ENCODE measurements at regions not wholly inside any gene's neighbourhood (a gene's known extent, or its start where the extent isn't known, plus 50 kb on each side); places are given as distances from the start of the nearest gene placed in this dataset.
"Not testable (repeated sequence)": the region's sequence is repeated elsewhere in the genome, so short reads cannot be mapped to it uniquely, and the experiment has no call there.

DNA sequence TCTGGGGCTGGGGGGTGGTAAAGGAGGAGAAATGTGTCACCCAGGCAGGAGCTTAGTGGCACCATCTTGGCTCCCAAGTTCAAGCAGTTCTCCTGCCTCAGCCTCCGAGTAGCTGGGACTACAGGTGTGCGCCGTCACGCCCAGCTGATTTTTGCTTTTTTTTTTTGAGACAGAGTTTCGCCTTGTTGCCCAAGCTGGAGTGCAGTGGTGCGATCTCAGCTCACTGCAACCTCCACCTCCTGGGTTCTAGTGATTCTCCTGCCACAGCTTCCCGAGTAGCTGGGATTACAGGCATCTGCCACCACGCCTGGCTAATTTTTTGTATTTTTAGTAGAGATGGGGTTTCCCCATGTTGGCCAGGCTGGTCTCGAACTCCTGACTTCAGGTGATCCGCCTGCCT is 82.1 kb upstream of the METTL9 start:
- DNase-seq: not testable (repeated sequence)

DNA sequence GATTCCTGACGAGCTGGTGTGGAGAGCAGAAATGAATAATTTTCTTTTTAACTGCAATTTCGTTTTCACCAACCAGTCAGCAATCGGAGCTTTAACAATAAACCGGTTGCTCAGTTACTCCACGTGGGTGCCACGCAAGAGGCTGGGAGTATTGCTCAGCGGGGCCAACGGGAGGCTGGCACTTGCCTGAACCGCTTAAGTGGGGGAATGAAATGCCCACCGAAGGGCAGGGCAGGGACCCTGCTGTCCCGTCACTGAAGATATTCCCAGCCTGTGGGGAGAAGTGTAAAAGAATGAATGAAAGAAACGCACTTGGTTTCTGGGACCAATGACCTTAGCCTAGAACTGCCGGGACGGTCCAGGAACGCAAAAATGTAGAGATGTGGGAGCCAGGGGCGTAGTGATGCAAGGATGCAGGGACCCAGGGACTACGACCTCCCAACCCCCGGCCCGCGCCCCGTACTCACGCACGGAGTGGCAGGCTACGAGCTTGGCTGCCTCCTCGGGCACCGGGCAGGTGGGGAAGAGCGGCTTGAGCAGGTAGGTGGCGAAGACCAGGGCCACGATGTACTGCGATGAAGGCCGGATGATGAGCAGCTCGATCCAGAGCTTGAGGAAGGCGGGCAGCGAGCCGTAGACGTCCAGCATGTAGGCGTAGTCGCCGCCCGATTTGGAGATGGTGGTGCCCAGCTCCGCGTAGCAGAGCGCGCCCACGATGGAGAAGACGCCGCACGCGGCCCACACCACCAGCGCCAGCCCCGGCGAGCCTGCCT is 79.8 kb upstream of the METTL9 start:
- DNase-seq: not testable (repeated sequence)

DNA sequence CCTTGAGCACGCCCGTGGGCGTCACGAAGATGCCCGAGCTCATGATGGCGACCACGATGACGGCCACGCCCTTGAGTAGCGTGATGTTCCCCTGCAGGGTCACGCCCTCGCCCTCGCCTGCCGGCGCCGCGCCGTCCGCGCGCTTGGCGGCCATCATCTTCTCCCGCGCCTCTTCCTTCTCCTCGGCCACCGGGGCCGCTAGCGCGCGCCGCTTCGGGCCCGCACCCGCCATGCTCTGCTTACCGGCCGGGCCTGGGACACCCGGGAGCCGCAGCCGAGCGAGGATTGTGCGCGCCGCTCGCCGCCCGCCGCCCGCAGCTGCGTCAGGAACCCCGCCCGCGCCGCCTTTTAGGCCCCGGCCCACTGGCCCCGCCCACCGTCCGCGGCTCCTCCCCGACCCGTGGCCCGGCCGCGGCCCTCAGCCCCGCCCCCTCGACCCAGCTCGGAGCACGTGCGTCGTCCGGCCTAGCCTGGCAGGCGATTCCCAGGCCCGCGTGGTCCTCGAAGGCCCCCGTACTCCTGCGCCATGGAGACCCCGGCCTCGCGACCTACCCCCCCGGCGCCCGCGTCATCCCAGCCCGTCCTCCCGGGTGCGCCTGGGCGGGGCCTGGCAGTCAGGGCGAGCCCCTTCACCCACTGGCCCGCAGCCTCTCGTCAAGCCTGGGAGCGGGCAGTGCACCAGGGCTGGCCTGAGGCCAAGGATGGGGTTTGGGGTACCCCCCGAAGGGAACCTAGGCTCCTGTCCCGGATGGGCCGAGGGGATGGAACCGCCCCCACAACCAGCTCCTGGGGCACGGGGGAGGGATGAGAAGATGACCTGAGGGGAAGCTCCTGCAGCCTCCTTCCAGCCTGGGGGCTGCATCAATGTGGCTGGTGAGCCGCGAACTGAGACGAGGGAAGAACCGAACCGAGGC is 79.0 kb upstream of the METTL9 start:
- peak; percentile 40 for DNase-seq

DNA sequence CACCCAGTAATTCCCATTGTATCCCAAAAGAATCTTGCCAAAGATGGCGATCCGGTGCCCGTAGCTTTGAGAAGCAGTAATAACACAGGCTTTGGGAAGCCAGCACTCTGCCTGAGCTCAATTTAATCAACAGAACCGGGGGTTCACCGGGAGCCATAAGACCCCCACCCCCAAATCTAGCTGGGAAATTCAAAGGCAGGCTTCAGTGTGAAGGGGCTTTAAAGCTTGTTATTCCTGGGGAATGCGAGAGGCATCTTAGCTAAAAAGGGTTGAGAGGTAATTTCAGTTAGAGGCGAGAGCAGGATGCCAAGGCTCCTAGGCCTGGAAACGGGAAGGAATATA is 78.4 kb upstream of the METTL9 start:
- DNase-seq: not testable (repeated sequence)

DNA sequence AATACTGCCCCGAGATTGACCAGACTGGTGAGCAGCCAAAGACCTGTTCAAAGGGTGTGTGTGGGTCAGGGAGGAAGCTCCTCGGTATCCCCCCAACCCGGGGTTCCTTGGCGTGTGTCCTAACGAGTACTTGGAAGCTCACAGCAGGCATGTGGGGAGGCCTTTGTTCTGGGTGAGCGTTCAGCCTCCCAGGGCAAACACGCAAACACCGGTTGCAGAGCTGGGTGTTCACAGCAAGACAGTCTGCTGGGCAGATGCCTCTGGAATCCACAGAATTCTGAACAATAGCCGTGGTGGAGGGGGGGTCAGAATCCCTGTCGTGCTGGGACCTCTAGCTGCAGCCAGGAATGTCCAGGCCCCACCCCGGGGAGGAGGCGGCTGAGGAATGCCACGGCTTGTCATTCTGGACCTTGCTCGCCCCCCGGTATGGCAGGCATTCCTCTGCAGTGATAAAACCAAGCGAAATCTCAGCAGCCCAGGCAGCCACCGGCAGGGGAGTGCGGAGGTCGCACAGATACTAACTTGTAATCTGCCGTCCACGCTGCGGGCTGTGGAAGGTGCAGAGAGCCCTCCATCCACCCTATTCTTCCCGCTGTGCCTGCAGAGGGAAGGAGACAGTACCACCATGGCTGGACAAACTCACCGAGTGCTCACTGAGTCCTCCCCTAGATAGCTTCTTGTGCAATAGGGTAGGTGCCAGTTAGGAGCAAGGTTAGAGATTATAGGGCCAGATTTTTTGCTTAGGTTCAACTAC is 77.8 kb upstream of the METTL9 start:
- not testable (repeated sequence) for DNase-seq

DNA sequence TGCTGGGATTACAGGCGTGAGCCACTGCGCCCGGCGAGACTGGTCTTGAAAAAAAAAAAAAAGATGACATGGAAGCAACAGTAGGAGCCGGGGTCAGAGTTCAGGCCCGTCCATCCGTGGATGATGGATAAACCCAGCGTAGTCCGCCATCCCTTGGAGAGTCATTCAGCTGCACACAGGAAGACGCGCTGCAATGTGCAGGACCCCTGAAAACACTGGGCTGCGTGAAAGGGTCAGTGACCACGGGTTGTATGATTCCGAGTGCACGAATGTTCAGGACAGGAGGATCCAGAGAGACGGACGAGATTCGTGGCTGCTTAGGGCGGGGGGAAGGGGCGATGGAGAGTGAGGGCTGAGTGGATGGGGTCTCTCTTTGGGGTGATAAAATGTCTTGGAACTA is 76.5 kb upstream of the METTL9 start:
- DNase-seq: not testable (repeated sequence)

DNA sequence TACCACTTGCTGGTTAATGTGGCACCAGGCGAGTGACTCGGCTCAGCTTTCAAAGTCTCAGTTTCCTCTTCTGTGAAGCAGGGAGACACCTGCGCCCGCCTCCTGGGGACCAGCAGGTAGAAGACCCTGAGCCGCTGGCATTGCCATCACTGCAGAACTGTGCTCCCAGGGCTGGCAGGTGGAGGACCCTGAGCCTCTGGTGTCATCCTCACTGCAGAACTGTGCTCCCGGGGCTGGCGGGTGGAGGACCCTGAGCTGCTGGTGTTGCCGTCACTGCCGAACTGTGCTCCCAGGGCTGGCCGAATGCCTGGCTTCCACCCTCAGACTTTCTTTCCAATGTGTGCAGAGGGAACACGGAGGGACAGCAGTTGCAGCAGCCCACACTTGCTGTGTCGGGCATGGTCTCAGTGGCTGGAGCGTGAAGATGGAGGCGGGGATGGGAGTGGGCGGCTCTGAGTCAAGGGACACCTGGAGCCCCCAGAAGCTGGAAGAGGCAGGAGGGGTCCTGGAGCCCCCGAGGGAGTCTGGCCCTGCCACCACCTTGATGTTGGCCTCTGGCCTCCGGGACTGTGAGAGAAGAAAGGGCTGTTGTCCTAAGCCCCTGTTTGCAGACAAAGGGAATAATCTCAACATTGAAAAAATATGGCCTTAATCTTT is 75.8 kb upstream of the METTL9 start:
- no peak for DNase-seq

DNA sequence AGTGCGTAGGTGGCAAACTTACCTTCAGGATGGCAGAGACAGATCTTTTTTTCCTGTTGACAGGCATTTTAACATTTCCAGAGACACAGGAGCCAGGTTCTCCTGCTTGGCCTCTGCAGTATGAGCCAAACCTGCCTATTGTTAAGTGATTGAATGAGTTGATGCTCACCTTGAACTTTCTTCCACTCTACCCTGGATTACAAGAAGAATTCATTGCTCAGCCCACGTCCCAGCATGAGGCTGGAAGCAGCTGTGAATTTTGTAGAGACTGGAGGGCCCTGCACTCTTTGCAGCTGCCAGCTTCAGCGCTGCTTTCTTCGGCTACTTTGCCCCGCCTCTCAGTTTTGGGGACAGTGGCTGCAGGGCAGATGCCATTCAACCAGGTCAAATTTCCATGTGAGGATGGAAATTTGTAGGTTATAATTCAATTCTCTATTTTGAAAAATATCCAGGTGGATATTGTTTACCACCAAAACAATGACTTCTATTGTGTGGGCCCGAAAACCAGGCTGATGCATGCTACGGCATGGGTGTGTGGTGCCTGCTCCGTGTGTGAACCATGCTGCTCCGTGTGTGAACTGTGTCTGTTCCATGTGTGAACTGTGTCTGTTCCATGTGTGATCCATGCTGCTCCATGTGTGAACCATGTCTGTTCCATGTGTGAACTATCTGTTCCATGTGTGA is 75.2 kb upstream of the METTL9 start:
- DNase-seq: no peak

DNA sequence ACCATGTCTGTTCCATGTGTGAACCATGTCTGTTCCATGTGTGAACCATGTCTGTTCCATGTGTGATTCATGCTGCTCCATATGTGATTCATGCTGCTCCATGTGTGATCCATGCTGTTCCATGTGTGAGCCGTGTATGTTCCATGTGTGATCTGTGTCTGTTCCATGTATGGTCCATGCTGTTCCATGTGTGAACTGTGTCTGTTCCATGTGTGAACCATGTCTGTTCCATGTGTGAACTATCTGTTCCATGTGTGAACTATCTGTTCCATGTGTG is 74.7 kb upstream of the METTL9 start:
- not testable (repeated sequence) for DNase-seq

DNA sequence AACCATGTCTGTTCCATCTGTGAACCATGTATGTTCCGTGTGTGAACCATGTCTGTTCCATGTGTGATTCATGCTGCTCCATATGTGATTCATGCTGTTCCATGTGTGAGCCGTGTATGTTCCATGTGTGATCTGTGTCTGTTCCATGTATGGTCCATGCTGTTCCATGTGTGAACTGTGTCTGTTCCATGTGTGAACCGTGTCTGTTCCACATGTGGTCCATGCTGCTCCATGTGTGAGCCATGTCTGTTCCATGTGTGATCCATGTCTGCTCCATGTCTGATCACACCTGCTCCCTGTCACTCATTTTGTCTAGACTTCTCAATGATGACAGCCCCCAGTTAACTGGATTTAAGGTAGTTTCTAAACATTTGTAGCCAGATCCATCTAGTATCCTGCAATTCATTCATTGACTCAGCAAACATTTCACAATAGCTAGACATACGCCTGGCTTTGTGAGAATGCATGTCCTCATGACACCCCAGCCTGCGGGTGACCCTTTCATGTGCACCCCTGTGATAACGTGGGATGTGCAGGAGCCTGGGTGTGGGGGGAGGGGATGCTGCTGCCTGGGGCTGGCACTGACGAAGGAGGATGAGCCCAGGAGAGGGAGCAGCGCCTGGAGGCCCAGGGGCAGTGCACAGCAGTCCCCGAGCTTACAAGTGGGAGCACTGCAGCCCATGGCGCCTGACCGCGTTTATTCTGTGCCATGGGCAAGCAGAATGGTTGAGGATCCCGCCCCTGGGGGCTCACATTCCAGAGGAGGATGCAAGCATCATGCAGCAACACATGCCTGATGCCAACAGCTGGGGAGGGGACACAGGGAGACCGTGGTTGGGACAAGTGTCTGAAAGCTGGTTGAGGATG is 74.1 kb upstream of the METTL9 start:
- not testable (repeated sequence) for DNase-seq

DNA sequence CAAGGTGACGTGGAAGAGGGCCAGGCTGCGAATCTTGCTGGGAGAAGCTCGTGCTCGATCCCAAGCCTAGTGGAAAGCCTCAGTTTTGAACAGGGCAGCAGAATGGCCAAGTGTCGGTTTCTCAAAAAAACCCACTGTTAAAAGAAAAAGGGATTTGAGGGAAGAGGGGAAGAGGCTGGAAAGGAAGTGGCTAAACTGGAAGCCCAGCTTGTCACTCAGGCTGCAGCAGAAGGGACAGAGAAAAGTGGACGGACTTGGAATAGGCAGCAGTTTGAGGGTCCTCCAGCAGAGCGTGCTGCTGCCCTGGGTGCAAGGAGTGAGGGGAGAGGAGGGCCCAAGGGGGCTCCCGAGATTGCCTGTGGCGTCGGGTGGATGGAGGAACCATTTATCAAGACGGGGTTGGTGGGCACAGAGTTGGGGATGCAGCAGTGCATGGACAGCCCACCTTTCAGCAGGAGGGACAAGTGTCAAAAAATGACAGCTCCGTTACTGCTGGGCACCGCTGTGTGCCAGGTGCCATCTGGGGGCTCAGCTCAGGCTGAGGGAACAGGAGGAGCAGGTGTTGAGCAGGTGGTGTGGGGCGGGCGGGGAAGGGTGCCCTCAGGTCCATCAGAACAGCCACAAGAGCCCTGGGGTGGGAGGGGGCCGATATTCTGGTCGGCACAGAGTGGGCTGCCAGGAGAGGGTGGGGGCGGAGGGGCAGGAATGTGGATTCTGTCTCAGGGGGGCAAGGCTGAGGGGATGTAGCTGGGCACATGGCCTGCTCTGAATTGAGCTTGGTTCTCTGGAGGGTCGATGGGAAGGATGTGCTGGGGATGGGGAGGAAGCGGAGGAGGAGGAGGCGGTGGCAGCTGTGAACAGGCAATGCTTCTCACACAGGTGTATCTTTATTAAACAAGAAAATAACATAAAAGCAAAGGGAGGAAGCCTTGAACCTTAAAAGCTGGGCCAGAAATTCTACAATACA is 73.1 kb upstream of the METTL9 start:
- not testable (repeated sequence) for DNase-seq

DNA sequence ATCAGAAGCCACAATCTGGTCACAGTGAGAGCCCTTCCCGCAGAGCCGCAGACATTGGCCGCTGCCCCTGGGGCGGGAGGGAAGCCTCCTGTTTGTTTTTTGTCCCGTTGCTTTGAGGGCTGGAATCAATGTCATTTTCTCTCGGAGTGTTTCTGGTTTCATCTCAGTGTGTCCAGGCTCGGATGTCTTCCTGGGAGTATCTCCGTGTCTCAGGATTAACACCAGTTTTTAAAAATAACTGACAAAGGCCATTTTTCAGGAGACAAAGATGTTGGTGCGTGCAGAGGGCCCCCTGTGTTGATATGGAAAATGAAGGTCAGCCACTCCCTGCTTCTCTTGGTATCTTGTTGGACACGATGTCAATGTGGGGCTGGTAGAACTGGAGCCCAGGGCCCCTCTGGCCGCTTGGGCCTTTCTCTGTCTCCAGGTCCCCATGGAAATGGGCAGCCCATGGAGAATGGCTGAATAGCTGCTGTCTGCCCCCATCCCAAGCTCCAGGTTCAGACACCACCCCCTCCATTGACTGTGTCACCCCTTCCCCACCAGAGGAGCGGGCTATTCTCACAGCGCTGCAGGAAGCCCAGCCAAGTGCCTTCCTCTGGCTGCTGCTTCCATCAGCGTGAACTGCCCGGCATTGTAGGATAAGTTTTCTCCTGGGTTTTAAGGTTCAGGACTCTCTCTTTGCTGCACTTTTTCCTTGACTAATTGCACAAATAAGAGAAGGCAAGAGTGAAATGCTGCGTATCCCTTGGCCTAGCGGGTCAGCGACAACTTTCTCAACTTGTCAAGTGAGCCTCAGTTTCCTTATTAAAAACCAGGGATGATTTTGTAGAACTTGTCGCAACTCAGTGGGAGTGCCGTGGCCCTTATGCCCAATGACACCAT is 72.2 kb upstream of the METTL9 start:
- DNase-seq: no peak

DNA sequence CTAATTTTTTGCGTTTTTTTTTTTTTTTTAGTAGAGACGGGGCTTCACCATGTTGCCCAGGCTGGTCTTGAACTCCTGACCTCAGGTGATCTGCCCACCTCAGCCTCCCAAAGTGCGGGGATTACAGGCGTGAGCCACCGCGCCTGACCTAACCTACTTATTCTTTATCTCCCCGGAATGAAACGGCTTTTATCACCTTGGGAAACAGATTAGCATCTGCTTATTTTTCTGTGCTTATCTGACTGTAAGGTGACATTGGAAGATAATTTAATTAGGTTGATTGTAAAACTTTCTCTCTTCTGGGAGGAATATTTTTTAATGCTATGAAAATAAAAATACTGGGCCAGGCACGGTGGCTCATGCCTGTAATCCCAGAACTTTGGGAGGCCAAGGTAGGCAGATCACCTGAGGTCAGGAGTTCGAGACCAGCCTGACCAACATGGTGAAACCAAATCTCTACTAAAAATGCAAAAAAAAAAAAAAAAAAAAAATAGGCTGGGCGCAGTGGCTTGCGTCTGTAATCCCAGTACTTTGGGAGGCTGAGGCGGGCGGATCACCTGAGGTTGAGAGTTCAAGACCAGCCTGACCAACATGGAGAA is 70.2 kb upstream of the METTL9 start:
- DNase-seq: not testable (repeated sequence)

DNA sequence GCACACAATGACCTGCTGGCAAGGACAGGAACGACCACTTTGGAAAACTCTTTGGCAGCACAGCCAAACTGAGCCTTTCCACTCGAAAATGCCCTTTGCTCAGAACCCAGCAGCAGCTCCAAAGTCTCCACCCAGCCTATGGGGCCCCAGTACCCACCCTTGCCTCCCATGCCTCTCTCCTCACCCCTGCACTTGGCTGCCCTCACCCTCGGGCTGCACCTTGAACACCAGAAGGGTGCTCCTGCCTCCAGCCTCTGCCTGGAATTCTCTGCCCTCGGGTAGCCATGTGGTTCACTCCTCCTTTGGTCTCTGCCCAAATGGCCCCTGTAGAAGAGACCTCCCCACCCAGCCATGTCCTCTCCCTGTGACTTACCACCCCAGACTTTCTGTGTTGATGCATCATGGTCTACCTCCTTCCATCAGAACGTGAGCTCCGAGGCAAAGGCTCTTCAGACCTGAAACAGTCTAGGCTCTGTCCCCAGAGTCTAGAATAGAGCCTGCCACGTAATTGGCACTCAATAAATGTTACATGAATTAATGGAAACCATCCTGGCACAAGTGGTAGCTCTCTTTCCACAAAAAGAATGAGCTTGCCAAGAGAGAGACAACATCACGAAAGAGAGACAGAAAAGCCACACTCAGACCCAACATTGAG is 68.5 kb upstream of the METTL9 start:
- DNase-seq: not testable (repeated sequence)

DNA sequence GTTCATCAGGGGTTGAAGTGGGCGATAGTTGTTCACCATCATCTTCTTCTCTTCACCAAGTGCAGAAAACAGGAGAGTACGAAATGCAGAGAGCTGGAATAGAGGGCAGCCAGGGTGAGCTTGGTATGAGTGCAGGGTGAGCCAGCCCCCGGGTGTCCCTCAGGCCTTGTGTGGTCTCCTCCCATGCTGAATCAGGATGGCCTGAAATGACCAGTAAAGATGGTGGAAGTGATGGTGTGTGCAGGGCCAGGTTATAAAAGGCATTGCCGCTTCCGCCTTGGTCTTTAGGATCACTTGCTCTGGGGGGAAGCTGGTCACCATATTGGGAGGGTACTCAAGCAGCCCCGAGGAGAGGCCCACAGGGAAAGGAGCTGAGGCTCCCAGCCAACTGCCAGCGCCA is 66.4 kb upstream of the METTL9 start:
- DNase-seq: not testable (repeated sequence)

DNA sequence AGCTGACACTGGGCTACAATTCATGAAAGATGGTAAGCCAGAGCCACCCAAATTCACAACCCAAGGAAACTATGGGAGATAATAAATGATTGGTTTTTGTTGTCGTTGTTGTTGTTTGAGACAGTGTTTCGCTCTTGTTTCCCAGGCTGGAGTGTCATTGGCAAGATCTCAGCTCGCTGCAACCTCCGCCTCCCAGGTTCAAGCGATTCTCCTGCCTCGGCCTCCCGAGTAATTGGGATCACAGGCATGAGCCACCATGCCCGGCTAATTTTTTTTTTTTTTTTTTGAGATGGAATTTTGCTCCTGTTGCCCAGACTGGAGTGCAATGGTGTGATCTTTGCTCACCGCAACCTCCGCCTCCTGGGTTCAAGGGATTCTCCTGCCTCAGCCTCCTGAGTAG is 65.9 kb upstream of the METTL9 start:
- DNase-seq: not testable (repeated sequence)

DNA sequence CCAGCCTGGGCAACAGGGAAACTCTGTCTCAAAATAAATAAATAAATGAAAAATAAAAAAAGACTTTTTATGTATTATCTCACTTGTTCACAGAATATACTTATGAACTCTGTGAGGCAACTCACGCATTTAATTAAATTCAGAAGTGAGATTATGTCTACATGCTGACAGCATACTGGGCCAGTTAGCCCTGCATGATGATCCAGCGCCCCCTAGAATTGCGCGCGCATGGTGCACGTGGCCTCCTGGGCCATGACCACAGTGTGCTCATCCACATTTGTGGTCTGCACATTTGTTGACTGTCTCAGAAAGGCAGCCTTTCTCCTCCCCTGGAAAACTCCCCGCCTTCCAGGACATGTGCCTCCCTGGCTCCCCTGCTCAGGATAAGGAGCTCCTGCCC is 64.8 kb upstream of the METTL9 start:
- not testable (repeated sequence) for DNase-seq

DNA sequence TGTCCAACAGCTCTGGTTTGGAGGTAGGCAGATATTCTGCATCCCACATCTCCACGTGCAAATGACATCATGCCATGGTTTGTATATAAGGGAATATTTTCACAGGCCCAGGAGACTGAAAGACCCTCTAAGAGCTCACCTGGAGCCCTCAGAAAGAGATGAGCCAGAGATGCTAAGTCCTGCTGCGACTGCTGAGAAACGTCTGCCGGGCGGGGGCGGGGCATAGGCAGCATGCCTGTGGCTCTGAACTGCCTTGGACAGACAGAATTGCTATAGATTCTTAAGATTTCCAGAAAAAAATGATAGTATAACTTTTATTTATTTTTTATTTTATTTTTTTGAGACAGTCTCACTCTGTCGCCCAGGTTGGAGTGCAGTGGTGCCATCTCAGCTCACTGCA is 64.2 kb upstream of the METTL9 start:
- not testable (repeated sequence) for DNase-seq

Data from NCI-H2081 treated with DMSO at 0.1 percent for 48 hours (cell line).